Keratinocyte (primary cell): ENCODE measurements at regions not wholly inside any gene's neighbourhood (a gene's known extent, or its start where the extent isn't known, plus 50 kb on each side); places are given as distances from the start of the nearest gene placed in this dataset.

ENCODE experiments used
- DNase-seq: peaks from one replicate; pipeline ENCODE4 v3.0.0-alpha.2; 2011; ENCODE audit warnings: low read depth, missing footprints, low spot score
- FAIRE-seq: peaks from 2 replicates; lab custom pipeline; 2011; peaks lifted over from hg19 to GRCh38; lab: Jason Lieb, UNC
- H2AFZ ChIP-seq: 2 replicates; pipeline ENCODE4 v1.6.0; 2012; ENCODE audit warnings: low read length, control low read depth, inconsistent platforms; ENCODE audit not compliant: control insufficient read depth
- H3K27ac ChIP-seq: 2 replicates; pipeline ENCODE4 v1.5.1; 2011; ENCODE audit warnings: low read length; ENCODE audit not compliant: control insufficient read depth, insufficient read depth
- H3K27me3 ChIP-seq: 3 replicates; pipeline ENCODE4 v1.6.0; 2011; ENCODE audit warnings: low read length; ENCODE audit not compliant: control insufficient read depth, insufficient read depth; ENCODE audit errors: extremely low read depth
- H3K36me3 ChIP-seq, 2 experiments: 2 replicates in 1 of 2; 3 replicates in 1 of 2; pipeline ENCODE4 v1.5.1; 2011; ENCODE audit warnings: low read length in 2 of 2, mild to moderate bottlenecking in 1 of 2; ENCODE audit not compliant: control insufficient read depth in 2 of 2, insufficient read depth in 2 of 2; ENCODE audit errors: extremely low read depth in 1 of 2
- H3K4me1 ChIP-seq: 3 replicates; pipeline ENCODE4 v1.5.1; 2011; ENCODE audit warnings: low read length; ENCODE audit not compliant: control insufficient read depth, insufficient read depth; ENCODE audit errors: extremely low read depth
- H3K4me2 ChIP-seq: 3 replicates; pipeline ENCODE4 v1.6.0; 2011; ENCODE audit warnings: low read depth, low read length; ENCODE audit not compliant: control insufficient read depth, insufficient read depth; ENCODE audit errors: extremely low read depth
- H3K4me3 ChIP-seq, 3 experiments: fragments of 200-600 bp in 1 of 3; sonication (generic) in 1 of 3; 2 replicates in 2 of 3; 3 replicates in 1 of 3; pipeline ENCODE4 v1.5.1; 2011 to 2016; ENCODE audit warnings: low read length in 3 of 3, mild to moderate bottlenecking in 3 of 3, control low read depth in 2 of 3, inconsistent platforms in 1 of 3, low read depth in 1 of 3, mixed read lengths in 1 of 3, mixed run types in 1 of 3, moderate library complexity in 1 of 3; ENCODE audit not compliant: control insufficient read depth in 2 of 3, insufficient read depth in 2 of 3; ENCODE audit errors: extremely low read depth in 1 of 3
- H3K79me2 ChIP-seq: 2 replicates; pipeline ENCODE4 v1.6.0; 2012; ENCODE audit warnings: low read length; ENCODE audit not compliant: control insufficient read depth, insufficient read depth
- H3K9ac ChIP-seq: 3 replicates; pipeline ENCODE4 v1.6.0; 2011; ENCODE audit warnings: low read length; ENCODE audit not compliant: control insufficient read depth, insufficient read depth; ENCODE audit errors: extremely low read depth
- H3K9me1 ChIP-seq: 3 replicates; pipeline ENCODE4 v1.6.0; 2011; ENCODE audit warnings: low read length; ENCODE audit not compliant: control insufficient read depth, insufficient read depth; ENCODE audit errors: extremely low read depth
- H3K9me3 ChIP-seq: 2 replicates; pipeline ENCODE4 v1.5.1; 2012; ENCODE audit warnings: low read depth, low read length; ENCODE audit not compliant: control insufficient read depth
- H4K20me1 ChIP-seq: 3 replicates; pipeline ENCODE4 v1.6.0; 2011; ENCODE audit warnings: low read length; ENCODE audit not compliant: control insufficient read depth, insufficient read depth; ENCODE audit errors: extremely low read depth
- CTCF ChIP-seq, 3 experiments: IDR thresholded peaks in 1 of 3; conservative IDR thresholded peaks in 1 of 3; optimal IDR thresholded peaks in 1 of 3; 2 replicates in 2 of 3; 3 replicates in 1 of 3; pipeline versions ENCODE3 to v1.5.1; 2011; ENCODE audit warnings: low read length in 3 of 3, mild to moderate bottlenecking in 3 of 3, moderate library complexity in 2 of 3, control low read depth in 1 of 3, inconsistent platforms in 1 of 3; ENCODE audit not compliant: insufficient read depth in 2 of 3; ENCODE audit errors: extremely low read depth in 1 of 3
- EZH2 ChIP-seq: IDR thresholded peaks from one replicate; pipeline ENCODE4 v1.6.1; 2012; ENCODE audit warnings: inconsistent platforms, mild to moderate bottlenecking, low read length, moderate library complexity
- dilution Hi-C: fragments of 300-500 bp; cut with MboI; formaldehyde crosslinking; loops from one replicate; pipeline ENCODE4 v1.7.0; 2020; ENCODE audit warnings: low sequenced_read_pairs; ENCODE audit not compliant: extremely low pct_ligation_motif_present

GRCh38 chr10:64601298-64601697, 1080.1 kb downstream of the REEP3 start:
- no peak for DNase-seq
- no peaks in the 10 kb centered on the region for H3K9me3 ChIP-seq
- H3K9ac ChIP-seq: no peak overlapping the region
- H3K79me2 ChIP-seq: no peaks in the 10 kb centered on the region
- no peaks in the 10 kb centered on the region for H3K36me3 ChIP-seq
- H3K27ac ChIP-seq: no peak overlapping the region
- no peak for TF ChIP-seq EZH2
- no peak for TF ChIP-seq CTCF (optimal IDR thresholded peaks at IDR 0.05 in 1 of 3, IDR thresholded peaks at IDR 0.05 in 1 of 3, conservative IDR thresholded peaks at IDR 0.05 in 1 of 3; ENCODE audit: extremely low read depth in 1 of 3, insufficient read depth in 2 of 3, low read length in 3 of 3)
- no peaks in the 10 kb centered on the region for H4K20me1 ChIP-seq
- FAIRE-seq: no peak
- no peak overlapping the region for H3K4me3 ChIP-seq
- dilution Hi-C loops: no loop called here
- no peaks in the 10 kb centered on the region for H3K4me1 ChIP-seq
- H2AFZ ChIP-seq: no peak overlapping the region
- no peak overlapping the region for H3K4me2 ChIP-seq
- no peaks in the 10 kb centered on the region for H3K9me1 ChIP-seq
- H3K27me3 ChIP-seq: no peaks in the 10 kb centered on the region

DNA sequence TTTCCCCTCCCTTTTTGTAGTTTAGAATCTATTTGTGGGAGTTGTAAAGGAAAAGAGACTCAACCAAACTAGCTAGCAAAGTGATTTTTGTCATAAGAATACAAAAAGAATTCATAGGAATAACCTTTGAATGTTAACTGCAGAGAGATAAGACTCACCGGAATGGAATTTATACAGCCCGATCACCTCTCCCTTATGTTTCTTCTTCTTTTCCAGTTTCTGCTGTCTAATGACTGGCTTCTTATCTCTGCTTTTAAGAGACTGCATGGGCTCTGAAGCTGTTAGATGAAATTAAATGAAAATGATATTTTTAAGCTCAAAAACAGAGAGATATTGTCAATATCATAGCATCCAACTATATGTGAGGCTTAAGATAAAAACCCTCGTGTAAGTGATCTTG, 1095.9 kb downstream of the REEP3 start:
- Histone ChIP-seq H3K9me1 (no peaks in the 10 kb centered on the region), H3K9ac (no peak overlapping the region), H3K4me3 (no peak overlapping the region), H4K20me1 (no peaks in the 10 kb centered on the region), H3K27me3 (no peaks in the 10 kb centered on the region), H2AFZ (no peak overlapping the region), H3K9me3 (no peaks in the 10 kb centered on the region), H3K36me3 (no peaks in the 10 kb centered on the region), H3K4me1 (no peaks in the 10 kb centered on the region), H3K79me2 (no peaks in the 10 kb centered on the region), H3K27ac (no peak overlapping the region), H3K4me2 (no peak overlapping the region)
- dilution Hi-C loops: no loop called here
- TF ChIP-seq CTCF (optimal IDR thresholded peaks at IDR 0.05 in 1 of 3, IDR thresholded peaks at IDR 0.05 in 1 of 3, conservative IDR thresholded peaks at IDR 0.05 in 1 of 3; ENCODE audit: extremely low read depth in 1 of 3, insufficient read depth in 2 of 3, low read length in 3 of 3): no peak
- no peak for TF ChIP-seq EZH2
- FAIRE-seq (no peak), DNase-seq (no peak)
